ENCODE measurements at regions not wholly inside any gene's neighbourhood (a gene's known extent, or its start where the extent isn't known, plus 50 kb on each side); places are given as distances from the start of the nearest gene placed in this dataset.

DNA sequence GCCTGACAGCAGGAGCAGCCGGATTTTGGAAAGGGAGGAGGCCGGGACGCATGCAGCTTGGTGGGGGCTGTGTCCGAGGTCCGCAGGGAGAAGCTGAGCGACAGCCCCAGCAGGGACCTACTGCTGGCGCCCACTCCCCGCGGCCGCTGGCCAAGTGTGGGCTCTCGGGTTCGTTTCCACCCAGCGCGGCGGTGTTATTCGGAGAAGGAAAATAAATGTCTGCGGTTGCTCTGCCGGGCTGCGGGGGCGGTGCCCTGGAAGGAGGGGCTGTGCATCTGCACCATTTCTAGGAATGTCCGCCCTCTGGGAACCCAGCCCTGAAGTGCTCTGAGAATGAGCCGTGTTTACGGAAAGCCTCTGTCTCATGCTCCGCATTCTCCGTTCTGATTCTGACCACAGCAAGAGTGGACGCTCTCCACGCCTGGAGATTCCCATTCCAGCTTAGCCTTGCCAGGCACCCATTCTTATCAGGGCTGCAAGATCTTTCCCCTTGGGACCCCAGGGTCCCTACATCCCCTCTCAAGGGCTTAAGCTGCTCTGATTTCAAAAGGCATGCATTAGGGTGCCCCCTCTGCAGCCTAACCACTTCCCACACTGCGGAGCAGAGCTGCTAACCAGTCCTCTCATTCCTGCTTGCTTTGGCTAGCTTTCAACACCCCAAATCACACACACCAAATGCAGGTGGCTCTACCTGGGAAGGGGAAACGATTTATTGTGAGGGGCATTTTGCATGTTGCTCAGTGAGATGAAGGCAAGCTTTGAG is 256.6 kb upstream of the GLI3 start:
- Histone ChIP-seq H3K4me3 (no peak overlapping the region), H3K36me3 (no peaks in the 10 kb centered on the region), H3K9me3 (no peaks in the 10 kb centered on the region), H3K4me1 (no peaks in the 10 kb centered on the region), H3K27me3 (no peaks in the 10 kb centered on the region), H3K27ac (peak overlapping the region; percentile 49), H3K9ac (ENCODE audit: low read depth in 2 of 2, low read length in 2 of 2) (peak overlapping the region in 1 of 2 donors; percentile 19)
- intact Hi-C loops (cut with DNase I), result no loop called here
- peak; percentile 63 for DNase-seq
- TF ChIP-seq, protein P1, sequence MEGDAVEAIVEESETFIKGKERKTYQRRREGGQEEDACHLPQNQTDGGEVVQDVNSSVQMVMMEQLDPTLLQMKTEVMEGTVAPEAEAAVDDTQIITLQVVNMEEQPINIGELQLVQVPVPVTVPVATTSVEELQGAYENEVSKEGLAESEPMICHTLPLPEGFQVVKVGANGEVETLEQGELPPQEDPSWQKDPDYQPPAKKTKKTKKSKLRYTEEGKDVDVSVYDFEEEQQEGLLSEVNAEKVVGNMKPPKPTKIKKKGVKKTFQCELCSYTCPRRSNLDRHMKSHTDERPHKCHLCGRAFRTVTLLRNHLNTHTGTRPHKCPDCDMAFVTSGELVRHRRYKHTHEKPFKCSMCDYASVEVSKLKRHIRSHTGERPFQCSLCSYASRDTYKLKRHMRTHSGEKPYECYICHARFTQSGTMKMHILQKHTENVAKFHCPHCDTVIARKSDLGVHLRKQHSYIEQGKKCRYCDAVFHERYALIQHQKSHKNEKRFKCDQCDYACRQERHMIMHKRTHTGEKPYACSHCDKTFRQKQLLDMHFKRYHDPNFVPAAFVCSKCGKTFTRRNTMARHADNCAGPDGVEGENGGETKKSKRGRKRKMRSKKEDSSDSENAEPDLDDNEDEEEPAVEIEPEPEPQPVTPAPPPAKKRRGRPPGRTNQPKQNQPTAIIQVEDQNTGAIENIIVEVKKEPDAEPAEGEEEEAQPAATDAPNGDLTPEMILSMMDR (IDR thresholded peaks at IDR 0.05), result no peak

DNA sequence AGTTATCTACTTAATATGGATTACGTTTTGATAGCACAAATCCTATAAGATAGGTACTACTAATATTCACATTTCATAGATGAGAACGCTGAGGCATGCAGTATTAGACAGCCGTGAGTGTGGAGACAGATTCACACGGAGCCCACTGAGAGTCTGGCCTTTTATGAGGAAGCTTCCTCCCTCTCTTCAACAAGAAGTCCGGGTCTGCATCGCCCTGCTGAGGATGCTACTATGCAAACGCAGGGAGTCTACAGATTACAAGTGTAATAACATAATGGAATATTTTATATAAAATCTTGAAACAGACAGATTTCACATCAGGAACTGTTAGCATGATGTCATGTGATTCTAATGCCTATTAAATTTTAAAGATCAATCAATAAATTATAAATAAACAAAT is 255.9 kb upstream of the GLI3 start:
- Histone ChIP-seq H3K4me1 (no peaks in the 10 kb centered on the region), H3K9me3 (no peaks in the 10 kb centered on the region), H3K27ac (no peak overlapping the region), H3K4me3 (no peak overlapping the region), H3K27me3 (no peaks in the 10 kb centered on the region), H3K36me3 (no peaks in the 10 kb centered on the region), H3K9ac (ENCODE audit: low read depth in 2 of 2, low read length in 2 of 2) (no peak overlapping the region)
- intact Hi-C loops (cut with DNase I), result no loop called here
- TF ChIP-seq, protein P1 (IDR thresholded peaks at IDR 0.05), result no peak
- no peak for DNase-seq

DNA sequence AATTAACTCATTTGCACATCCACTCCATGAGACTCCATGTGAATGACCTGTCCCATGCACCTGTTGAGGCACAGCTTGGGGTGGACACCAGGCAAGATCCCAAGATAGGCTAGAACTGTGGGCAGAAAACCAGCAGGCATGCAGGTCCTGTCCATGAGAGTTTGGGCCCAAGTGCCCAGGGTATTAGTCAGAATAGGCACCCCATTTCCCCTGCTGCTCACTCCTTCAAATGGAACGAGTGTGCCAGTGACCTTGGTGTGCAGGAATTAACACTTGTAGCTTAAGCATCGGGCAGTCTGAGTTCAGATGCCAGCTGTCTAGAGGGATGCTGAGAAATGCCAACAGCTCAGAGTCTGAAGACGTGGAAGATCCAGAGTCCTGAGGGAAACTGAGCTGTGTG is 254.1 kb upstream of the GLI3 start:
- TF ChIP-seq, protein P1 (IDR thresholded peaks at IDR 0.05), result no peak
- DNase-seq, result no peak
- intact Hi-C loops (cut with DNase I), result no loop called here
- H3K9ac ChIP-seq (ENCODE audit: low read depth in 2 of 2, low read length in 2 of 2), result no peak overlapping the region
- no peak overlapping the region for H3K27ac ChIP-seq
- H3K36me3 ChIP-seq, result no peaks in the 10 kb centered on the region
- no peaks in the 10 kb centered on the region for H3K4me1 ChIP-seq
- no peak overlapping the region for H3K4me3 ChIP-seq
- no peaks in the 10 kb centered on the region for H3K27me3 ChIP-seq
- H3K9me3 ChIP-seq, result no peaks in the 10 kb centered on the region

DNA sequence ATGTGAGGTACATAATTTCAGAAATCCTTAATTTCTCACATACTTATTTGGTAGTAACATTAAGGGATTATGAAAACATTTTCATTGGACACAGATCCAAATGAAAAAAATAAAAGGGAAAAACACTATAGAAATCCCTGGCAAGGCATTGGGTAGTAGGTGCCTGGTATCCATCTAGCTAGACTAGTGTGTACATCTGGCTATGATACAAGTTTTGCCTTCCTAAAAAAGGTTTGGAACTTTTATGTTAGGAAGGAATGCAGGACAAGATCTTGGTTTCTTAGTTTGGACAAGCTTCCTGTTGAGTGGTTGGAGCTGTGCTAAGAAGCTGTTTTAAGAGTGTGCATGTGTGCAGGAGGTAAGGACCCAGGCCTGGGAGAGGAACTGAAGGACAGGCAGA is 252.3 kb upstream of the GLI3 start:
- no peak overlapping the region for H3K27ac ChIP-seq
- no peak for DNase-seq
- TF ChIP-seq, protein P1 (IDR thresholded peaks at IDR 0.05), result no peak
- H3K27me3 ChIP-seq, result no peaks in the 10 kb centered on the region
- H3K9ac ChIP-seq (ENCODE audit: low read depth in 2 of 2, low read length in 2 of 2), result no peak overlapping the region
- H3K36me3 ChIP-seq, result no peaks in the 10 kb centered on the region
- H3K9me3 ChIP-seq, result no peaks in the 10 kb centered on the region
- H3K4me1 ChIP-seq, result no peaks in the 10 kb centered on the region
- intact Hi-C loops (cut with DNase I), result no loop called here
- H3K4me3 ChIP-seq, result no peak overlapping the region

DNA sequence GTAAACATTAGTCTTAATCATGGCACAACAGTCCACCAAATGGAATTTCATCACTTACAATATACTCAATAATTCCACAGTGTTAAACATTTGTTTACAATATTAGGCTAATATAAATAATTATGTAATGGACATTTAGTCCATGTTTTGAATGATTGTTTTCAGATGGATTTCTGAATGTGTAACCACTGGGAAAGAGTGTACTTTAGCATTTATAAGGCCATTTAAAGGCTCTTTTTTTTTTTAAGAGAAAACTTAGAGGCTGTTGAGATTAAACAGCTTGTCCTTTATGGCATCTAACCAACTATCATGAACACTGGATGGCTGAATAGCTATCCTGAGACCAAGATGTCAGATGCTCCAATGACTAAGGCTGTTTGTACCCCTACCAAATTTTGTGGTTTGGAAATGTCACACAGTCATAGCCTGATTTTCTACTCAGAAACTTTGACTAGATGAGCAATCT is 248.3 kb upstream of the GLI3 start:
- Histone ChIP-seq H3K27ac (no peak overlapping the region), H3K36me3 (no peaks in the 10 kb centered on the region), H3K4me3 (no peak overlapping the region), H3K9ac (ENCODE audit: low read depth in 2 of 2, low read length in 2 of 2) (no peak overlapping the region), H3K9me3 (no peaks in the 10 kb centered on the region), H3K4me1 (no peaks in the 10 kb centered on the region), H3K27me3 (no peaks in the 10 kb centered on the region)
- intact Hi-C loops (cut with DNase I), result no loop called here
- DNase-seq, result no peak
- TF ChIP-seq, protein P1 (IDR thresholded peaks at IDR 0.05), result no peak

All from colonic mucosa (tissue), 4 donors.